Activated T-cell treated with anti-CD3 and anti-CD28 coated beads, Interleukin-2, amount 50 U/mL, for 72 hours (primary cell): ENCODE measurements at regions not wholly inside any gene's neighbourhood (a gene's known extent, or its start where the extent isn't known, plus 50 kb on each side); places are given as distances from the start of the nearest gene placed in this dataset.

Experiments
- ATAC-seq, 2 donors: fragments of 150-1000 bp; cut with Tn5 transposase; replicated peaks in 1 of 2; 2 replicates each; pipeline ENCODE4 v1.10.0; 2021; ENCODE audit warnings: moderate library complexity in 2 of 2, mild to moderate bottlenecking in 1 of 2
- DNase-seq, 2 donors: peaks; one replicate each; pipeline ENCODE4 v3.0.0; 2021 to 2022; ENCODE audit warnings: mixed read lengths in 1 of 2
- H3K27ac Mint-ChIP-seq: one replicate; pipeline ENCODE4 v1.8.0; 2022; ENCODE audit warnings: mild to moderate bottlenecking, moderate library complexity, mixed read lengths
- H3K27me3 Mint-ChIP-seq: one replicate; pipeline ENCODE4 v1.8.0; 2022; ENCODE audit warnings: low read depth, mixed read lengths
- H3K36me3 Mint-ChIP-seq, 2 donors: one replicate each; pipeline ENCODE4 v1.8.0; 2022; ENCODE audit warnings: mixed read lengths in 2 of 2, mild to moderate bottlenecking in 1 of 2; ENCODE audit not compliant: insufficient read depth in 2 of 2
- H3K4me1 Mint-ChIP-seq: one replicate; pipeline ENCODE4 v1.8.0; 2022; ENCODE audit warnings: low read depth, mixed read lengths
- H3K4me3 Mint-ChIP-seq, 2 donors: one replicate each; pipeline ENCODE4 v1.8.0; 2022; ENCODE audit warnings: mild to moderate bottlenecking in 2 of 2, mixed read lengths in 2 of 2, moderate library complexity in 2 of 2
- H3K9me3 Mint-ChIP-seq, 2 donors: one replicate each; pipeline ENCODE4 v1.8.0; 2022; ENCODE audit warnings: mixed read lengths in 2 of 2

- ATAC-seq (peak in 1 of 2 donors; percentile 42), DNase-seq (no peak)
- no peak overlapping the region for H3K27ac Mint-ChIP-seq
- H3K4me1 Mint-ChIP-seq: peaks cover 23% of the 10 kb centered on the region
- peaks cover 0 to 4% of the 10 kb centered on the region in 2 donors for H3K9me3 Mint-ChIP-seq
- H3K4me3 Mint-ChIP-seq: no peak overlapping the region
- H3K27me3 Mint-ChIP-seq: no peaks in the 10 kb centered on the region
- H3K36me3 Mint-ChIP-seq: peaks cover 7 to 8% of the 10 kb centered on the region in 2 donors
Observed at GRCh38 chr3:31450345-31450744, 82.4 kb upstream of the STT3B start.

- Mint-ChIP-seq H3K36me3 (peaks cover 7 to 8% of the 10 kb centered on the region in 2 donors), H3K4me3 (no peak overlapping the region), H3K27me3 (no peaks in the 10 kb centered on the region), H3K9me3 (peaks cover 0 to 4% of the 10 kb centered on the region in 2 donors), H3K4me1 (peaks cover 23% of the 10 kb centered on the region), H3K27ac (no peak overlapping the region)
- ATAC-seq (no peak), DNase-seq (no peak)
Observed at GRCh38 chr3:31452495-31453106, 80.1 kb upstream of the STT3B start.

GRCh38 chr3:31453430-31453829 lies 79.3 kb upstream of the STT3B start:
- peaks cover 7 to 8% of the 10 kb centered on the region in 2 donors for H3K36me3 Mint-ChIP-seq
- ATAC-seq: no peak
- peaks cover 2 to 4% of the 10 kb centered on the region in 2 donors for H3K9me3 Mint-ChIP-seq
- no peak overlapping the region for H3K4me3 Mint-ChIP-seq
- DNase-seq: no peak
- H3K4me1 Mint-ChIP-seq: peaks cover 21% of the 10 kb centered on the region
- H3K27me3 Mint-ChIP-seq: no peaks in the 10 kb centered on the region
- no peak overlapping the region for H3K27ac Mint-ChIP-seq

- DNase-seq: no peak
- H3K9me3 Mint-ChIP-seq: peaks cover 0 to 2% of the 10 kb centered on the region in 2 donors
- no peak overlapping the region for H3K4me3 Mint-ChIP-seq
- ATAC-seq: no peak
- no peaks in the 10 kb centered on the region for H3K27me3 Mint-ChIP-seq
- peaks cover 0 to 2% of the 10 kb centered on the region in 2 donors for H3K36me3 Mint-ChIP-seq
- peaks cover under 1% of the 10 kb centered on the region for H3K4me1 Mint-ChIP-seq
- no peak overlapping the region for H3K27ac Mint-ChIP-seq
Observed at GRCh38 chr3:31455524-31455923, 77.2 kb upstream of the STT3B start.

DNA sequence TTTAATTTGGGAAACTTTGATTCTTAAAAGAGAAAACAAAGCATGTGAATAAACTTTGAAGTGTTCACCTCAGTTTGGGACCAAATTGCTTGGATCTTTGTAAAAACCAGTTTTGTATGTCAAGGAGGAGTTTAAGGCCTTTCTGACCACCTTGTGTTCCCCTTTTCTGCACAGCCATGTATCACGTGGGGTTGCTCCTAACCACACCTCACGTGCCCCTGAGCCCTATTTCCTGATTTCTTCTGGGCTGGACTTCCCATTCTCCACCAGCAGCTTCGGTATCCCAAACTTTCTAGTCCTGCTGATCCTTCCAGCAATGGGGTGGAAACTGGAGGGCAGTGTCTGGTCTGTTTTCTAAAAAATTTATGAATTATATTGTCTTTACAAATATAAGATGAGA lies 76.4 kb upstream of the STT3B start:
- no peaks in the 10 kb centered on the region for H3K36me3 Mint-ChIP-seq
- peaks cover under 1% of the 10 kb centered on the region for H3K4me1 Mint-ChIP-seq
- H3K4me3 Mint-ChIP-seq: no peak overlapping the region
- no peak for DNase-seq
- peaks cover 6% of the 10 kb centered on the region for H3K27me3 Mint-ChIP-seq
- no peak for ATAC-seq
- peaks cover 0 to 2% of the 10 kb centered on the region in 2 donors for H3K9me3 Mint-ChIP-seq
- H3K27ac Mint-ChIP-seq: no peak overlapping the region

GRCh38 chr3:31461426-31461825 lies 71.3 kb upstream of the STT3B start:
- H3K36me3 Mint-ChIP-seq: no peaks in the 10 kb centered on the region
- peaks cover 6% of the 10 kb centered on the region for H3K27me3 Mint-ChIP-seq
- peaks cover 0 to 2% of the 10 kb centered on the region in 2 donors for H3K9me3 Mint-ChIP-seq
- ATAC-seq (no peak), DNase-seq (no peak)
- peak overlapping the region in 1 of 2 donors; percentile 32 for H3K4me3 Mint-ChIP-seq
- H3K4me1 Mint-ChIP-seq: peaks cover 33% of the 10 kb centered on the region
- peak overlapping the region; percentile 78 for H3K27ac Mint-ChIP-seq

DNA sequence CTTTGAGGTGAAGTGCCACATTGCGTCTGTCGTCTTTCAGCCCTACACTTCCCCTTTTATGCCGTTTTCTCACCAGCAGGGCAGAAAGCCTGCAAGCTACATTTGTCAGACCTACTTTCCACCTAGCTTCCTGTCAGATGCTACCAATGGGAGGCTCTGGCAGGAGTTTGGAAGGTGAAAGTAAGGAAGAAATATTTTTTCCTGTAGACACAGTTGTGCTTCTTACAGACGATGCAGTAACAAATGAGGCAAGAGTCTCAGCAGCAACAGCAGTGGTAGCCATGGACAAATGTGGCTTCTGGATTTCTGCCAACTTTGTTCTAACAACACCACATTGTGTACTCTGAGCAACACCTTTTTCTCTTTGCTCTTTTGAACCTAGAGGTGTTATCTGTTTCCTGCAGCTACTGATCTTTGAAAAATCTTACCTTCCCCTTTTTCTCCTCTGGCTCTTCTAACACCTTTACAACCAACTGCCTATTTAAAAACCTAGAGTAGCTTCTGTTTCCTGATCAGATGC lies 70.6 kb upstream of the STT3B start:
- H3K36me3 Mint-ChIP-seq: no peaks in the 10 kb centered on the region
- H3K27ac Mint-ChIP-seq: peak overlapping the region; percentile 78
- peaks cover 6% of the 10 kb centered on the region for H3K27me3 Mint-ChIP-seq
- peak overlapping the region; percentile 25 to 32 for H3K4me3 Mint-ChIP-seq
- peaks cover 0 to 2% of the 10 kb centered on the region in 2 donors for H3K9me3 Mint-ChIP-seq
- ATAC-seq: peak; percentile 83 to 85
- peaks cover 33% of the 10 kb centered on the region for H3K4me1 Mint-ChIP-seq
- DNase-seq: peak; percentile 22 to 31

GRCh38 chr3:31465999-31466398 lies 66.7 kb upstream of the STT3B start:
- no peak overlapping the region for H3K4me3 Mint-ChIP-seq

DNA sequence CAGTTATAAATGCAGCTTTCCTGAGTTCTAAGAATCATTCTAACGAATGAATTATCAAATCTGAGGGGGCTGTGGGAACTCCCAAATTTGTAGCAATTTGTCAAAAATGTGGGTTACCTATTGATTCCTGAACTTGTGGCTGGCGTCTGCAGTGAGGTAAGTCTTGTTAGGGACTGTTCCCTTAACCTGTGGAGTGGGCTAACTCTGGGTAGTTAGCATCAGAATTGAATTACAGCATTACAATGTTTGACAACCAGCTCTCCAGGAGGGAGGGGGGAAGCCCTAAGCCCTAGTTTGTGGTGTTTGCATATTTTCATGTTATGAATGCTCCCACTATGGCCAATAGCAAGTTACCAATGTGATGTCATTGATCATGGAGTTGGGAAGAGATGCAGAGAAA lies 65.9 kb upstream of the STT3B start:
- no peak overlapping the region for H3K27ac Mint-ChIP-seq
- DNase-seq (no peak), ATAC-seq (peak in 1 of 2 donors; percentile 22)
- no peaks in the 10 kb centered on the region for H3K27me3 Mint-ChIP-seq
- H3K4me1 Mint-ChIP-seq: peaks cover 28% of the 10 kb centered on the region
- H3K9me3 Mint-ChIP-seq: peaks cover 0 to 3% of the 10 kb centered on the region in 2 donors
- no peaks in the 10 kb centered on the region for H3K36me3 Mint-ChIP-seq
- no peak overlapping the region for H3K4me3 Mint-ChIP-seq

More at GRCh38 chr3:31465999-31466398, 66.7 kb upstream of the STT3B start:
- DNase-seq (no peak), ATAC-seq (no peak)
- peaks cover 33% of the 10 kb centered on the region for H3K4me1 Mint-ChIP-seq
- no peak overlapping the region for H3K27ac Mint-ChIP-seq
- no peaks in the 10 kb centered on the region for H3K36me3 Mint-ChIP-seq
- H3K27me3 Mint-ChIP-seq: peaks cover 2% of the 10 kb centered on the region
- peaks cover 0 to 3% of the 10 kb centered on the region in 2 donors for H3K9me3 Mint-ChIP-seq

GRCh38 chr3:31468433-31468832 lies 64.3 kb upstream of the STT3B start:
- no peaks in the 10 kb centered on the region for H3K27me3 Mint-ChIP-seq
- no peak overlapping the region for H3K27ac Mint-ChIP-seq
- DNase-seq: no peak
- H3K4me1 Mint-ChIP-seq: peaks cover 26% of the 10 kb centered on the region
- H3K36me3 Mint-ChIP-seq: peaks cover 9% of the 10 kb centered on the region in 2 donors
- H3K9me3 Mint-ChIP-seq: peaks cover 7 to 11% of the 10 kb centered on the region in 2 donors
- no peak overlapping the region for H3K4me3 Mint-ChIP-seq
- no peak for ATAC-seq

GRCh38 chr3:31469385-31469784 lies 63.3 kb upstream of the STT3B start:
- ATAC-seq (no peak), DNase-seq (no peak)
- H3K27ac Mint-ChIP-seq: no peak overlapping the region
- peaks cover 27% of the 10 kb centered on the region for H3K4me1 Mint-ChIP-seq
- peaks cover 9 to 12% of the 10 kb centered on the region in 2 donors for H3K36me3 Mint-ChIP-seq
- no peaks in the 10 kb centered on the region for H3K27me3 Mint-ChIP-seq
- H3K4me3 Mint-ChIP-seq: no peak overlapping the region
- H3K9me3 Mint-ChIP-seq: peaks cover 7 to 11% of the 10 kb centered on the region in 2 donors

DNA sequence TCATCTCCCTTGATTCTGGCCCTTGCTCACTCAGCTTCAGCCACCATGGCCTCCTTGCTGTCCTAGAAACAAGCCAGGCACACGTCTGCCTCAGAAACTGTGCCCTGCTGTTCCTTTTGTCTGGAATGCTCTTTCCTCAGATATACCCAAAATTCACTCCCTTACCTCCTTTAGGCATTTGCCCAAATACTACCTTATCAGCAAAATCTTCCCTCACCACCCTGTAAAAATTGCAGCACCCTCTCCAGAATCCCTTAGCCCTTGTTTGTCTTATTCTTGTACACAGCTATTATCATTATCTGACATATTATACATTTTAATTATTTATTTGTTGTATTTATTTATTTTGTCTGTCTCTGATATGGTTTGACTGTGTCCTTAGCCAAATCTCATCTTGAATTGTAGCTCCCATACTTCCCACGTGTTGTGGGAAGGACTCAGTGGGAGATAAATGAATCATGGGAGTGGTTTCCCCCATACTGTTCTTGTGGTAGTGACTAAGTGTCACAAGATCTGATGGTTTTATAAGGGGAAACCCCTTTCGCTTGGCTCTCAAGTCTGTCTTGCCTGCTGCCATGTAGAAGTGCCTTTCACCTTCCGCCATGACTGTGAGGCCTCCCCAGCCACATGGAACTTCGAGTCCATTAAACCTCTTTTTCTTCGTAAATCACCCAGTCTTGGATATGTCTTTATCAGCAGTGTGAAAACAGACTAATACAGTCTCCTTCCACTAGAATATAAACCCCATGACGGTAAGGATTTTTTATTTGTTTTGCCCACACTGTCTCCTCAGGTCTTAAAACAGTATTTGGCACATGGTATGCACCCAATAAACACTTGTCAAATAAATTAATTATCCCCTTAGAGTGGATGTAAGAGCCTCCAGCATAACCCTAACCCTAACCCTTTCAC lies 60.0 kb upstream of the STT3B start:
- H3K27me3 Mint-ChIP-seq: no peaks in the 10 kb centered on the region
- peak; percentile 54 to 60 for DNase-seq
- H3K27ac Mint-ChIP-seq: no peak overlapping the region
- H3K36me3 Mint-ChIP-seq: peaks cover 9 to 12% of the 10 kb centered on the region in 2 donors
- H3K9me3 Mint-ChIP-seq: peaks cover 7 to 12% of the 10 kb centered on the region in 2 donors
- peak; percentile 94 to 98 for ATAC-seq
- peaks cover 14% of the 10 kb centered on the region for H3K4me1 Mint-ChIP-seq
- H3K4me3 Mint-ChIP-seq: no peak overlapping the region

DNA sequence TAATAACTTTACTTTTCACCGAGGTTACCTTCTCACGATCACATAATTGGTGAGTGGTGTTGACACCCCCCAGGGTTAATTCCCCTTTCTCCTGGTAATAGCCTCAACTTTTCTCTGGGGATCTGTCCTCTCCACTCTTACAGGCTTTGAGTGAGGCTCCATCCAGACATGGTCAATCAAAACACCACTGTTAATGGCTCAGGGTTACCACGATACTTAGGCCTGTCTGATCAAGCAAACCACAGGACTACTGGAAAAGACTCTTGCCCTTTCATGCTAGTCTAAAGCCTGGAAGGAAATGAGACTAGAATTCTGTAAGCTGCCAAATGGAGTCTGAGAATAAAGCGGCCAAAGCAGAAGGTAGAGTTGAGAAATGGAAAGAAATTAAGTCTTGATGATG lies 56.5 kb upstream of the STT3B start:
- Mint-ChIP-seq H3K27me3 (no peaks in the 10 kb centered on the region), H3K4me1 (peaks cover 14% of the 10 kb centered on the region), H3K27ac (no peak overlapping the region), H3K4me3 (no peak overlapping the region), H3K36me3 (peaks cover 13 to 14% of the 10 kb centered on the region in 2 donors), H3K9me3 (peaks cover 9 to 18% of the 10 kb centered on the region in 2 donors)
- ATAC-seq (no peak), DNase-seq (no peak)
